DMS53 treated with DMSO at 0.1 percent for 48 hours (cell line): ENCODE measurements at regions not wholly inside any gene's neighbourhood (a gene's known extent, or its start where the extent isn't known, plus 50 kb on each side); places are given as distances from the start of the nearest gene placed in this dataset.
"Not testable (repeated sequence)": the region's sequence is repeated elsewhere in the genome, so short reads cannot be mapped to it uniquely, and the experiment has no call there.

Source experiments
- DNase-seq: peaks from one replicate; lab custom pipeline; 2025; ENCODE audit not compliant: unreplicated experiment; lab: John Stamatoyannopoulos, UW

GRCh38 chrX:131885042-131885441 is 138.1 kb upstream of the STK26 start:
- not testable (repeated sequence) for DNase-seq

DNA sequence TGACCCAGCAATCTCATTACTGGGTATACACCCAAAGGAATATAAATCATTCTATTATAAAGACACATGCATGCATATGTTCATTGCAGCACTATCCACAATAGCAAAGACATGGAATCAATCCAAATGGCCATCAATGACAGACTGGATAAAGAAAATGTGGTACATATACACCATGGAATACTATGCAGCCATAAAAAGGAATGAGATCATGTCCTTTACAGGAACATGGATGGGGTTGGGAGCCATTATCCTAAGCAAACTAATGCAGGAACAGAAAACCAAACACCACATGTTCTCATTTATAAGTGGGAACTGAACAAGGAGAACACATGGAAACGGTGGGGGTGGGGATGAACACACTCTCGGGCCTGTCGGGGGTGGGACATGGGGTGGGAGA is 129.2 kb upstream of the STK26 start:
- DNase-seq, result not testable (repeated sequence)

DNA sequence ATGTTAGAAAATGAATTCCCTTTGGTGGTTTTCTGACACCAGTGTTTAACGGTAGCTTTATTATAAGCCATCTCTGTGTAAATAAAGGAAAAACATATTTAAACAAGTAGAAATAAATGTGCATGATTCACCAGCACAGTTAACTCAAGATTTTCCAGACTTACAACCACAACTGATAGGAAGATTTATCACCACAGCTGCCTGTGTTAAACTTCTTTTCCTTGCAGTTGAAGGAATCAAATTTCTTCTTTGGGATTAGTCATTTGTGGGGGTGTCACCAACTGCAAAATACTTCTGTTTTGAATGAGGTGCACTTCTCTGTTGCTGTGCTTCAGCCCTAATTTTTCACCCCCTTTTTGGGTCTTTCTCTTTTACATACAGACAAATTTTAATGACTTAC is 128.1 kb upstream of the STK26 start:
- no peak for DNase-seq

- DNase-seq, result no peak
Measured at GRCh38 chrX:131895807-131896206, 127.3 kb upstream of the STK26 start.

- peak; percentile 6 for DNase-seq
Measured at GRCh38 chrX:131901546-131901945, 121.6 kb upstream of the STK26 start.

GRCh38 chrX:131907488-131908314 is 115.4 kb upstream of the STK26 start:
- no peak for DNase-seq

DNA sequence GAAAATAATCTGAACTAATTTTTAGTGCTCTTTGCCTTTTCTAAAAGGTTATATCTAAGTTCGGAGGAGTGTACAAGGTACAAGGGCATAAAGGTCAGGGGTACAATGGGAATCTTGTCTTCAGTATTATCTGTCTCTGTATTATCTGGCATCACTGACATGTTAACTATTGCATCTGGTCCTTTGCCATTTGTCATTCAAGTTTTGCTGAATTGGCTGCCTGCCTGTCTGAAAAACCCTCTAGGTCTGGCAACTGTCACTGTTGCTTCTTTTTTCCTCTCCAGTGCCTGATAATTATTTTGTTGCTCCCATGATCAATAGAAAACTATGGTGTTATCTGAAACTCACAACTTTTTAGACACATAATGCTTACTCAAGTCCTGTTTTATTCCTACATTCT is 112.5 kb upstream of the STK26 start:
- no peak for DNase-seq

- DNase-seq, result no peak
Measured at GRCh38 chrX:131915488-131915887, 107.6 kb upstream of the STK26 start.

DNA sequence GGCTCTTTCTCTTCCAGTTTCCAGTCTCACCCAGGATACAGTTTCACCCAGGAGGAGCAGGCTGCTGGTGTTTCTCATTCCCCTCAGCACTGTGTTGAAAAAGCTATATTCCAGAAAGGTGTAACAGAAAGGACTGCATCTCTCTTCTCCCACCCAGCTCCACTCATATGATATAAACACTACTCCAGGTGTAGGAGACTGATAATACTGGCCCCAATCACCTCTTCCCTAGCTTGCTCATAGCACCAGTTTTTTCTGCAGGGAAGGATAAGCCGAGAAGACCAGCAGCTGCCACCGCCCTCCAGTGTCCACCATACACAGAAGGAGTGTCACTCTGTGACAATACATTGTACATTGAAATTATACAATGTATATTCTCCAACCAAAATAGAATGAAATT is 105.5 kb upstream of the STK26 start:
- DNase-seq, result no peak

- DNase-seq, result no peak
Measured at GRCh38 chrX:131918839-131919238, 104.3 kb upstream of the STK26 start.

DNA sequence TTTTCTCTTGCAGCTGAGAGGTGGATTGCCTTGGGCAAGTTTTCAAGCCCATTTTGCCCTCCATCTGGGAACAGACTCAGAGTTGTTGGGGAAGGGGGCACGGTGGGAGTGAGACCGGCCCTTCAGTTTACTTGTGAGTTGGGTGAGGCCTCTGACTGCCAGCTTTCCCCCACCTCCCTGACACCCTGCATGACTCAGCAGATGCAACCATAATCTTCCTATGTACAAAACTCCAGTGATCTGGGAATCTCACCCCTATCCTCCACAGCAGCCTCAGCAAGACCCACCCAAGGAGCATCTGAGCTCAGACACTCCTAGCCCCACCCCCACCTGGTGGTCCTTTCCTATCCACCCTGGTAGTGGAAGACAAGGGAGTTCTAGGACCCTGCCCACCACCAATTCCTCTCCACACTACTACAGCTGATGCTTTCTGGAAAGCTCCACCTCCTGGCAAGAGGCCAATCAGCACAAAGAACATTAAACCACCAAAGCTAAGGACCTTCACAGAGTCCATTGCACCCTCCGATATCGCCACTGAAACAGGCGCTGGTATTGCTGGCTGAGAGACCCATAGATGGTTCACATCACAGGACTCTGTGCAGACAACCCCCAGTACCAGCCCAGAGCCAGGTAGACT is 99.4 kb upstream of the STK26 start:
- DNase-seq, result no peak

DNA sequence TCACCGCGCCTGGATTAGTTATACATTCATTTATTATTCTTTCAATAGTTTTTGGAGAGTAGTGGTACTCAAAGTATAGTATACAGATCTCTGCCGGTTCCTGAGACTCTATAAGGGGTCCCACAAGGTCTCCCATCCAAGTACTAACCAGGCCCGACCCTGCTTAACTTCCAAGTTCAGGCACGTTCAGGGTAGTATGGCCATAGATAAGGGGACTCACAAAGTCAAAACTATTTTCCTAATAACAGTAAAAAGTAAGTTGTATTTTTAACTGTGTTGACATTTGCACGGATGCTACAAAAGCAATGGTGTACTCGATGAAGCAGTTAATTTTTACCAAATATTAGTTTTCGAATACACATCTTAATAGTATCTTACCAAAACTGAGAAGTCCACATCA is 84.4 kb upstream of the STK26 start:
- DNase-seq, result no peak

DNA sequence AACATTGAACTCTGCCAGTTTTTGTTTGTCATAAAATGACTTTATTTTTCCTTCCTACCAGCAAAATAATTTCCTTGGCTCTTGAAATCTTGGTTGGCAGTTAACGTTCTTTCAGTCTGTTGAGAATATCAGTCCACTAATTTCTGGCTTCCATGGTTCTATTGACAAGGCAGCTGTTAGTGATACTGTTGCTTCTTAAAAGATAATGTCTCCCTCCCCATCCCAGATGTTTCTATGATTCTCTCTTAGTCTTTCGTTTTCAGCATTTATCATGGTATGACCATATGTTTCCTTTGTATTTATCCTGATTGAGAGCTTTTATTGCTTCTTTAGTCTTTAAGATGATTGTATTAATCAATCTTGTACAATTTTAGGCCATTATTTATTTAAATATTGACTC is 81.1 kb upstream of the STK26 start:
- DNase-seq, result no peak

- no peak for DNase-seq
Measured at GRCh38 chrX:131944936-131945902, 77.9 kb upstream of the STK26 start.

- DNase-seq, result no peak
Measured at GRCh38 chrX:131951166-131951565, 71.9 kb upstream of the STK26 start.

DNA sequence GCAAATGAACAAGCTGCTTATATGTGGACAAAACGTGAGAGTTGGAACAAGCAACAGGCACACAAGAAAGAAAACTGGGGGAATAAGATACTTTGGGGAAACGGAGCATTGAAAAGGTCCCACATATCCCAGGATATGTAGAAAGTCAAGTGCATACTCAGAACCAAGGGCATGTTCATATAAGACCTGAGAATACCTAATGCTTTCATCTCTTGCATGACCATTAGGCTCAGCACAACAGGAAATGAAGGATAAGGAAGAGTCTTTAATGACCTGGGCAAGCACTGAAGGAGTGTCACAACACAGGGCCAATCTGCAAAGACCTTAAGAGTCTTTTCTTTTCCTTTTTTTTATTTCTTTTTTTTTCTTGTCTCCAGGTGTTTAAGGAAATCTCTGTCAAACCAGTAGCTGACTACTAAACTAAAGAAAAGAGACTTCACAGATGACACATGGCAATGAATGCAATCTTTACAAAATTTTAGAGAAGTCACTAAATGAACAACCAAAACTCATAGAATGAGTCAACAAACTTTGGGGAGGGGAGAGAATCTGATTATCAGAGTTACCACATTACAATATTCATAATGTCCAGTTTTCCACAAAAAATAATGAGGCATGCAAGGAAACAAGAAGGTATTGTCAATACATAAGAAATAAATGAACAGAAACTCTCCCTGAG is 67.9 kb upstream of the STK26 start:
- no peak for DNase-seq

- DNase-seq, result no peak
Measured at GRCh38 chrX:131958724-131959123, 64.4 kb upstream of the STK26 start.

DNA sequence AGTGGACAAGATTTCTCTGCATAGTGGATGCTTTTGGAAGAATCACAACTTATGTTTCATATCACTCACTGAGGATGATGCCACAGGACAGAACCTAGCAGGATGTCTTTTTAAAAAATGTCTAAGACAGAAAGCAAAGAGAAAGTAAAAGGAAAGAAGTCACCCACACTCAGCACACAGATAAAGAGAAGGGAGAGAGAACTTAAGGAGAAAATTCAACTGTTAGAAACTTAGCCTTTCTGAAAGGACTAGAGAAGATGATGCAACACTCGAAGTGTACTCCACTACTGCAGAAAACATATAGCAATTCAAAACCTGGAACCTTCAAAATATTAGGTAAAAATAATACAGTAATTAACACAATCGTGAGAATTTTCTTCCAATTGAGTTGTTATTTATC is 52.8 kb upstream of the STK26 start:
- no peak for DNase-seq
